ENCODE measurements at regions not wholly inside any gene's neighbourhood (a gene's known extent, or its start where the extent isn't known, plus 50 kb on each side); places are given as distances from the start of the nearest gene placed in this dataset.

- TF ChIP-seq EZH2 (IDR thresholded peaks at IDR 0.05; ENCODE audit: borderline replicate concordance, low read length), result no peak
- TF ChIP-seq CTCF (IDR thresholded peaks at IDR 0.05; ENCODE audit: low read length), result no peak
These were observed 259.3 kb downstream of the ARHGAP12 start for GRCh38 chr10:31669357-31669756.

Data from OCI-LY1 (cell line).